IMR-90 (cell line): ENCODE measurements at regions not wholly inside any gene's neighbourhood (a gene's known extent, or its start where the extent isn't known, plus 50 kb on each side); places are given as distances from the start of the nearest gene placed in this dataset.

Source experiments
- ATAC-seq: fragments of 200-7000 bp; cut with Tn5 transposase; 2 replicates; pipeline ENCODE4 v1.9.1; 2020; ENCODE audit warnings: low read depth, mild to moderate bottlenecking, moderate library complexity
- BruUV-seq: library from RNA; stranded (reverse); fragments of 400-500 nt; replicated peaks from 2 replicates; lab custom pipeline; 2021; lab: Mats Ljungman, UMichigan
- CTCF ChIA-PET: fragments of 300-600 bp; formaldehyde crosslinking; extraction: SDS; loops from one replicate; lab custom pipeline; 2021; ENCODE audit warnings: antibody characterized with exemption; lab: Yijun Ruan, JAX
- POLR2A ChIA-PET: fragments of 300-600 bp; sonication (Branson Sonifier 250); formaldehyde crosslinking; loops from one replicate; lab custom pipeline; 2022; ENCODE audit warnings: antibody characterized with exemption; ENCODE audit not compliant: unreplicated experiment; lab: Charles Lee
- DNase-seq: peaks from one replicate; pipeline ENCODE4 v3.0.0; 2013
- H2AFZ ChIP-seq: replicated peaks from 2 replicates; pipeline ENCODE3; 2013; ENCODE audit warnings: low read length, mild to moderate bottlenecking; ENCODE audit not compliant: poor library complexity
- H2AK5ac ChIP-seq: 2 replicates; pipeline ENCODE4 v1.6.1; 2013; ENCODE audit warnings: low read depth, low read length, inconsistent platforms
- H2AK9ac ChIP-seq: replicated peaks from 2 replicates; pipeline ENCODE3; 2013; ENCODE audit warnings: mild to moderate bottlenecking, low read depth, low read length, moderate library complexity; ENCODE audit not compliant: poor library complexity
- H2BK120ac ChIP-seq: 2 replicates; pipeline ENCODE4 v1.6.1; 2013; ENCODE audit warnings: low read depth, low read length, inconsistent platforms
- H2BK15ac ChIP-seq: 3 replicates; pipeline ENCODE4 v1.6.1; 2013; ENCODE audit warnings: low read depth, low read length, inconsistent platforms
- H2BK20ac ChIP-seq: 2 replicates; pipeline ENCODE4 v1.6.1; 2013; ENCODE audit warnings: low read depth, mild to moderate bottlenecking, inconsistent platforms, low read length, moderate library complexity
- H2BK5ac ChIP-seq: 2 replicates; pipeline ENCODE4 v1.6.1; 2013; ENCODE audit warnings: mild to moderate bottlenecking, low read depth, low read length, inconsistent platforms; ENCODE audit not compliant: poor library complexity, severe bottlenecking
- H3K14ac ChIP-seq: replicated peaks from 2 replicates; pipeline ENCODE4 v1.6.1; 2013; ENCODE audit warnings: low read depth, low read length, inconsistent platforms
- H3K18ac ChIP-seq: 2 replicates; pipeline ENCODE4 v1.6.1; 2013; ENCODE audit warnings: low read depth, low read length, control low read depth
- H3K23ac ChIP-seq: 2 replicates; pipeline ENCODE4 v1.6.1; 2013; ENCODE audit warnings: low read depth, low read length, inconsistent platforms
- H3K27ac ChIP-seq: 2 replicates; pipeline ENCODE4 v1.5.1; 2013; ENCODE audit warnings: mild to moderate bottlenecking, control low read depth, low read length; ENCODE audit not compliant: insufficient read depth
- H3K27me3 ChIP-seq: 2 replicates; pipeline ENCODE4 v1.6.1; 2013; ENCODE audit warnings: low read length; ENCODE audit not compliant: control insufficient read depth, insufficient read depth
- H3K36me3 ChIP-seq: 2 replicates; pipeline ENCODE4 v1.6.1; 2013; ENCODE audit warnings: low read length, mixed read lengths; ENCODE audit not compliant: control insufficient read depth, insufficient read depth
- H3K4ac ChIP-seq: 2 replicates; pipeline ENCODE4 v1.6.1; 2013; ENCODE audit warnings: low read depth, low read length, inconsistent platforms
- H3K4me1 ChIP-seq: 2 replicates; pipeline ENCODE4 v1.6.1; 2013; ENCODE audit warnings: low read length, mixed read lengths; ENCODE audit not compliant: control insufficient read depth, insufficient read depth
- H3K4me2 ChIP-seq: 2 replicates; pipeline ENCODE4 v1.6.1; 2013; ENCODE audit warnings: low read depth, mild to moderate bottlenecking, control low read depth, low read length, moderate library complexity
- H3K4me3 ChIP-seq: 2 replicates; pipeline ENCODE4 v1.5.1; 2013; ENCODE audit warnings: low read depth, mild to moderate bottlenecking, control low read depth, low read length, moderate library complexity; ENCODE audit not compliant: insufficient read depth
- H3K56ac ChIP-seq: 2 replicates; pipeline ENCODE4 v1.6.1; 2013; ENCODE audit warnings: low read length, inconsistent platforms; ENCODE audit not compliant: insufficient read depth; ENCODE audit errors: extremely low read depth
- H3K79me1 ChIP-seq, 2 experiments: 2 replicates each; pipeline ENCODE4 v1.6.1; 2013; ENCODE audit warnings: low read length in 2 of 2, inconsistent platforms in 1 of 2, low read depth in 1 of 2
- H3K9ac ChIP-seq: 2 replicates; pipeline ENCODE4 v1.6.1; 2013; ENCODE audit warnings: low read depth, low read length, control low read depth
- H3K9me1 ChIP-seq: 2 replicates; pipeline ENCODE4 v1.6.1; 2013; ENCODE audit warnings: low read length, inconsistent platforms; ENCODE audit not compliant: insufficient read depth
- H3K9me3 ChIP-seq: 2 replicates; pipeline ENCODE4 v1.6.1; 2013; ENCODE audit warnings: low read length; ENCODE audit not compliant: control insufficient read depth, insufficient read depth
- H4K20me1 ChIP-seq: 2 replicates; pipeline ENCODE4 v1.6.1; 2013; ENCODE audit warnings: low read length, inconsistent platforms; ENCODE audit not compliant: insufficient read depth
- H4K5ac ChIP-seq: 2 replicates; pipeline ENCODE4 v1.6.1; 2013; ENCODE audit warnings: mild to moderate bottlenecking, low read depth, low read length, control low read depth
- H4K8ac ChIP-seq, 2 experiments: 2 replicates each; pipeline ENCODE4 v1.6.1; 2013; ENCODE audit warnings: low read depth in 2 of 2, low read length in 2 of 2, control low read depth in 1 of 2, inconsistent platforms in 1 of 2
- H4K91ac ChIP-seq: 2 replicates; pipeline ENCODE4 v1.6.1; 2013; ENCODE audit warnings: low read depth, low read length, inconsistent platforms; ENCODE audit not compliant: insufficient read depth
- BHLHE40 ChIP-seq: fragments of 150-350 bp; IDR thresholded peaks from 2 replicates; pipeline ENCODE4 v1.6.1; 2016; ENCODE audit warnings: mild to moderate bottlenecking, low read depth, low read length
- CEBPB ChIP-seq: IDR thresholded peaks from 2 replicates; pipeline ENCODE4 v1.6.1; 2012; ENCODE audit warnings: low read depth, low read length, improper control_type of control experiment
- CHD1 ChIP-seq: IDR thresholded peaks from 2 replicates; pipeline ENCODE4 v1.6.1; 2012; ENCODE audit warnings: low read depth, low read length, improper control_type of control experiment
- CTCF ChIP-seq: conservative IDR thresholded peaks from 2 replicates; pipeline ENCODE4 v1.5.1; 2012; ENCODE audit warnings: mild to moderate bottlenecking, low read depth, low read length, improper control_type of control experiment
- ELK1 ChIP-seq: fragments of 150-350 bp; IDR thresholded peaks from 2 replicates; pipeline ENCODE4 v1.6.1; 2016; ENCODE audit warnings: low read depth, mild to moderate bottlenecking, low read length, moderate library complexity, borderline replicate concordance
- FOS ChIP-seq: fragments of 150-350 bp; IDR thresholded peaks from 2 replicates; pipeline ENCODE4 v1.6.1; 2016; ENCODE audit warnings: low read depth, low read length
- MAFK ChIP-seq: IDR thresholded peaks from 2 replicates; pipeline ENCODE4 v1.6.1; 2012; ENCODE audit warnings: low read depth, low read length, improper control_type of control experiment
- MAZ ChIP-seq: IDR thresholded peaks from 2 replicates; pipeline ENCODE4 v1.6.1; 2012; ENCODE audit warnings: low read depth, mild to moderate bottlenecking, low read length, improper control_type of control experiment, moderate library complexity, borderline replicate concordance
- MXI1 ChIP-seq: IDR thresholded peaks from 2 replicates; pipeline ENCODE4 v1.6.1; 2012; ENCODE audit warnings: low read depth, mild to moderate bottlenecking, low read length, moderate library complexity, borderline replicate concordance
- NFE2L2 ChIP-seq: fragments of 150-350 bp; IDR thresholded peaks from 2 replicates; pipeline ENCODE4 v1.6.1; 2016; ENCODE audit warnings: low read depth, mild to moderate bottlenecking, low read length
- POLR2A ChIP-seq: IDR thresholded peaks from 2 replicates; pipeline ENCODE4 v1.6.1; 2012; ENCODE audit warnings: mild to moderate bottlenecking, low read depth, low read length
- RAD21 ChIP-seq: IDR thresholded peaks from 2 replicates; pipeline ENCODE4 v1.6.1; 2012; ENCODE audit warnings: low read length, improper control_type of control experiment
- RCOR1 ChIP-seq: IDR thresholded peaks from 2 replicates; pipeline ENCODE4 v1.6.1; 2012; ENCODE audit warnings: mild to moderate bottlenecking, low read length, improper control_type of control experiment; ENCODE audit not compliant: insufficient replicate concordance
- RFX5 ChIP-seq: IDR thresholded peaks from 2 replicates; pipeline ENCODE4 v1.8.0; 2012; ENCODE audit warnings: low read depth, mild to moderate bottlenecking, low read length, moderate library complexity
- SMC3 ChIP-seq: fragments of 150-350 bp; IDR thresholded peaks from 2 replicates; pipeline ENCODE4 v1.6.1; 2016; ENCODE audit warnings: low read depth, mild to moderate bottlenecking, antibody characterized with exemption, low read length, moderate library complexity
- USF2 ChIP-seq: fragments of 150-350 bp; IDR thresholded peaks from 2 replicates; pipeline ENCODE4 v1.6.1; 2017; ENCODE audit warnings: mild to moderate bottlenecking, antibody characterized with exemption, low read length, low read depth
- WGBS, 2 experiments: methylation state at CpG; one replicate each; pipeline versions ENCODE4 v1.1.5 to v1.1.7; 2013; ENCODE audit warnings: missing lambda C conversion rate in 2 of 2; ENCODE audit not compliant: insufficient read length in 1 of 2; ENCODE audit errors: extremely low coverage in 2 of 2; 5-methylcytosine and 5-hydroxymethylcytosine counted together
- dilution Hi-C: fragments of 300-500 bp; cut with HindIII; formaldehyde crosslinking; loops from one replicate; pipeline ENCODE4 v1.14.3; 2018; ENCODE audit warnings: low sequenced_read_pairs; ENCODE audit not compliant: unreplicated experiment
- in situ Hi-C: fragments of 300-500 bp; cut with MboI; formaldehyde crosslinking; loops from 3 replicates; pipeline ENCODE4 v1.14.3; 2019; ENCODE audit warnings: low sequenced_read_pairs, inconsistent platforms, mixed read lengths
- intact Hi-C: fragments of 100-400 bp; cut with micrococcal nuclease; formaldehyde crosslinking; loops from 2 replicates; pipeline ENCODE4 v1.10.0; 2022

- in situ Hi-C loops: no loop called here
- Histone ChIP-seq H3K9ac (no peak overlapping the region), H3K14ac (no peak overlapping the region), H3K27me3 (peaks cover 14% of the 10 kb centered on the region), H3K23ac (no peak overlapping the region), H3K4me2 (no peak overlapping the region), H3K4me1 (no peaks in the 10 kb centered on the region), H3K9me1 (no peaks in the 10 kb centered on the region), H3K4ac (no peak overlapping the region), H2BK20ac (no peak overlapping the region), H3K56ac (no peak overlapping the region), H4K20me1 (no peaks in the 10 kb centered on the region), H2BK15ac (no peak overlapping the region), H3K4me3 (no peak overlapping the region), H4K91ac (no peak overlapping the region), H3K9me3 (0 out of 2 replicates have a peak, but pooled peaks cover 2% of the 10 kb centered on the region), H4K8ac (no peak overlapping the region), H3K27ac (no peak overlapping the region), H2BK120ac (no peak overlapping the region), H3K18ac (no peak overlapping the region), H2AFZ (no peak overlapping the region), H4K5ac (no peak overlapping the region), H3K36me3 (no peaks in the 10 kb centered on the region), H2BK5ac (no peak overlapping the region), H3K79me1 (no peaks in the 10 kb centered on the region), H2AK9ac (no peak overlapping the region), H2AK5ac (no peak overlapping the region)
- TF ChIP-seq RFX5: no peak
- no peak for TF ChIP-seq RAD21
- TF ChIP-seq NFE2L2: no peak
- TF ChIP-seq MXI1: no peak
- TF ChIP-seq BHLHE40: no peak
- TF ChIP-seq MAZ: no peak
- no peak for TF ChIP-seq CTCF
- no peak for TF ChIP-seq SMC3
- no peak for TF ChIP-seq MAFK
- TF ChIP-seq RCOR1: no peak
- no peak for TF ChIP-seq ELK1
- TF ChIP-seq POLR2A: no peak
- TF ChIP-seq USF2: no peak
- TF ChIP-seq FOS: no peak
- TF ChIP-seq CHD1: no peak
- no peak for TF ChIP-seq CEBPB
- DNase-seq (no peak), ATAC-seq (no peak)
- dilution Hi-C loops: no loop called here
- intact Hi-C loops: no loop called here
- no TSS peak for BruUV-seq
- ChIA-PET POLR2A (no interaction called here), CTCF (no interaction called here)
- no CpG with 5 or more reads among the region's 3 CpGs for WGBS, 2 experiments
These were observed 86.2 kb downstream of the TEX29 start for GRCh38 chr13:111406636-111407035.
